ENCODE measurements at regions not wholly inside any gene's neighbourhood (a gene's known extent, or its start where the extent isn't known, plus 50 kb on each side); places are given as distances from the start of the nearest gene placed in this dataset.

GRCh38 chr3:176526942-176527341 lies 670.3 kb downstream of the TBL1XR1 start:
- peaks cover 2% of the 10 kb centered on the region for H3K4me1 Mint-ChIP-seq (ENCODE audit: low read depth, unreplicated experiment)
- H3K9me3 ChIP-seq (ENCODE audit: insufficient read depth, low read depth, low read length), result peaks cover 3% of the 10 kb centered on the region
- H3K27ac ChIP-seq (ENCODE audit: low read depth, low read length), result no peak overlapping the region
- H3K4me3 ChIP-seq (ENCODE audit: insufficient read depth, low read depth, low read length), result no peak overlapping the region
- no peaks in the 10 kb centered on the region for H4K20me1 ChIP-seq (ENCODE audit: insufficient read depth, low read length)
- H3K4me2 ChIP-seq (ENCODE audit: low read length), result no peak overlapping the region
- FAIRE-seq (no peak), DNase-seq (ENCODE audit: low read depth) (no peak)
- no peak for TF ChIP-seq EZH2 (IDR thresholded peaks at IDR 0.05; ENCODE audit: insufficient read depth, low read length)
- peaks cover 4% of the 10 kb centered on the region for H3K4me1 ChIP-seq (ENCODE audit: insufficient read depth, low read length)
- H3K9me3 Mint-ChIP-seq (ENCODE audit: unreplicated experiment), result peaks cover 2% of the 10 kb centered on the region
- no peak overlapping the region for H3K9ac ChIP-seq (ENCODE audit: low read length)
- H3K36me3 Mint-ChIP-seq (ENCODE audit: low read depth, unreplicated experiment), result no peaks in the 10 kb centered on the region
- no peak overlapping the region for H3K27ac Mint-ChIP-seq (ENCODE audit: unreplicated experiment)
- H3K27me3 Mint-ChIP-seq (ENCODE audit: low read depth, unreplicated experiment), result no peaks in the 10 kb centered on the region
- no peaks in the 10 kb centered on the region for H3K79me2 ChIP-seq (ENCODE audit: insufficient read depth, low read length)
- no peaks in the 10 kb centered on the region for H3K36me3 ChIP-seq (ENCODE audit: insufficient read depth, low read length)
- H3K27me3 ChIP-seq (ENCODE audit: insufficient read depth, low read length), result no peaks in the 10 kb centered on the region
- H3K4me3 Mint-ChIP-seq (ENCODE audit: unreplicated experiment), result no peak overlapping the region
- no peak overlapping the region for H2AFZ ChIP-seq (ENCODE audit: low read depth, low read length)

DNA sequence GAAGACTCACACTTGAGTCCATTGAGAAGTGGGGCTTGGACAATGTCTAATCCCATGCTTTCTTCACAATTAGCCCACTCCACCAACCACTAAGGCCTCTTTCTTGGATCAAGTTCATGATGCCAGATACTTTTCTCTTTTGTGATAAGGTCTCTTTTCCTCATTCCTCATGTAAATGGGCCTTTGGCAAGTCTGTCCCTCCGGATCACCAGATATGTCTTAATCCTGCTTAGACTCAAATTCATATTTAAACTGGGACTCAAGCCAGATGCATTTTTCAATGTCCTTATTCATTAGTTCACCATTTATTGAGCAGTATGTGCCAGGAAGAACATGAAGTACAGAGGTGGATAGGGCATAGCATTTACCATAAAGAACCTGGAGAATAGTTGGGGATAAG lies 671.1 kb downstream of the TBL1XR1 start:
- DNase-seq (ENCODE audit: low read depth), result no peak
- H3K27ac ChIP-seq (ENCODE audit: low read depth, low read length), result no peak overlapping the region
- Mint-ChIP-seq H3K36me3 (ENCODE audit: low read depth, unreplicated experiment) (no peaks in the 10 kb centered on the region), H3K4me3 (ENCODE audit: unreplicated experiment) (no peak overlapping the region), H3K4me1 (ENCODE audit: low read depth, unreplicated experiment) (peaks cover 9% of the 10 kb centered on the region), H3K9me3 (ENCODE audit: unreplicated experiment) (peaks cover 2% of the 10 kb centered on the region), H3K27me3 (ENCODE audit: low read depth, unreplicated experiment) (no peaks in the 10 kb centered on the region), H3K27ac (ENCODE audit: unreplicated experiment) (no peak overlapping the region)
- TF ChIP-seq, protein P1, sequence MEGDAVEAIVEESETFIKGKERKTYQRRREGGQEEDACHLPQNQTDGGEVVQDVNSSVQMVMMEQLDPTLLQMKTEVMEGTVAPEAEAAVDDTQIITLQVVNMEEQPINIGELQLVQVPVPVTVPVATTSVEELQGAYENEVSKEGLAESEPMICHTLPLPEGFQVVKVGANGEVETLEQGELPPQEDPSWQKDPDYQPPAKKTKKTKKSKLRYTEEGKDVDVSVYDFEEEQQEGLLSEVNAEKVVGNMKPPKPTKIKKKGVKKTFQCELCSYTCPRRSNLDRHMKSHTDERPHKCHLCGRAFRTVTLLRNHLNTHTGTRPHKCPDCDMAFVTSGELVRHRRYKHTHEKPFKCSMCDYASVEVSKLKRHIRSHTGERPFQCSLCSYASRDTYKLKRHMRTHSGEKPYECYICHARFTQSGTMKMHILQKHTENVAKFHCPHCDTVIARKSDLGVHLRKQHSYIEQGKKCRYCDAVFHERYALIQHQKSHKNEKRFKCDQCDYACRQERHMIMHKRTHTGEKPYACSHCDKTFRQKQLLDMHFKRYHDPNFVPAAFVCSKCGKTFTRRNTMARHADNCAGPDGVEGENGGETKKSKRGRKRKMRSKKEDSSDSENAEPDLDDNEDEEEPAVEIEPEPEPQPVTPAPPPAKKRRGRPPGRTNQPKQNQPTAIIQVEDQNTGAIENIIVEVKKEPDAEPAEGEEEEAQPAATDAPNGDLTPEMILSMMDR (IDR thresholded peaks at IDR 0.05; ENCODE audit: insufficient read depth, low read depth, low read length), result no peak
- TF ChIP-seq EZH2 (IDR thresholded peaks at IDR 0.05; ENCODE audit: insufficient read depth, low read length), result no peak
- H3K79me2 ChIP-seq (ENCODE audit: insufficient read depth, low read length), result no peaks in the 10 kb centered on the region
- no peak overlapping the region for H3K9ac ChIP-seq (ENCODE audit: low read length)
- FAIRE-seq, result no peak
- H4K20me1 ChIP-seq (ENCODE audit: insufficient read depth, low read length), result no peaks in the 10 kb centered on the region
- peaks cover 3% of the 10 kb centered on the region for H3K9me3 ChIP-seq (ENCODE audit: insufficient read depth, low read depth, low read length)
- H3K4me3 ChIP-seq (ENCODE audit: insufficient read depth, low read depth, low read length), result no peak overlapping the region
- no peak overlapping the region for H2AFZ ChIP-seq (ENCODE audit: low read depth, low read length)
- H3K4me2 ChIP-seq (ENCODE audit: low read length), result no peak overlapping the region
- H3K36me3 ChIP-seq (ENCODE audit: insufficient read depth, low read length), result no peaks in the 10 kb centered on the region
- H3K4me1 ChIP-seq (ENCODE audit: insufficient read depth, low read length), result peaks cover 6% of the 10 kb centered on the region
- H3K27me3 ChIP-seq (ENCODE audit: insufficient read depth, low read length), result no peaks in the 10 kb centered on the region

DNA sequence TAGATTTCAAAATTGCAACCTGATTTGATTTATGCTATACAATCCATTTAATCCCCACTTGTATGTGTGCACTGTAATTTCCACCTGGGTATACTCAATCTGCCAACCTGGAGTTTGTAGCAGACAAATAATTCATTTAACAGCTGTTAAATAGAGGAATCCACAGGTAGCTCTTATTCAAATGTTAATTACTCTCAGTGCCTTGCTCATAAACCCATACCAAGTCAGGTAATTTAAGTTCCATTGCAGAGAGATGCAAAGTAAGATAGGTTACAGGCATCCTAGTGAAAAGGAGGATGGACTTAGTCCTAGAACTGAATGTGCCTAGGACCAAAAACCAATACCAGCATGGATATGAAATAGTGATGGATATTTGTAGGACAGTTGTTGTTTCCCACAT lies 674.2 kb downstream of the TBL1XR1 start:
- H3K27me3 Mint-ChIP-seq (ENCODE audit: low read depth, unreplicated experiment), result no peaks in the 10 kb centered on the region
- Histone ChIP-seq H4K20me1 (ENCODE audit: insufficient read depth, low read length) (no peaks in the 10 kb centered on the region), H3K27ac (ENCODE audit: low read depth, low read length) (no peak overlapping the region), H3K27me3 (ENCODE audit: insufficient read depth, low read length) (no peaks in the 10 kb centered on the region), H3K36me3 (ENCODE audit: insufficient read depth, low read length) (no peaks in the 10 kb centered on the region), H3K4me2 (ENCODE audit: low read length) (no peak overlapping the region), H3K4me1 (ENCODE audit: insufficient read depth, low read length) (peaks cover 6% of the 10 kb centered on the region), H3K9me3 (ENCODE audit: insufficient read depth, low read depth, low read length) (no peaks in the 10 kb centered on the region), H3K4me3 (ENCODE audit: insufficient read depth, low read depth, low read length) (no peak overlapping the region), H2AFZ (ENCODE audit: low read depth, low read length) (no peak overlapping the region), H3K9ac (ENCODE audit: low read length) (no peak overlapping the region), H3K79me2 (ENCODE audit: insufficient read depth, low read length) (no peaks in the 10 kb centered on the region)
- DNase-seq (ENCODE audit: low read depth), result no peak
- H3K27ac Mint-ChIP-seq (ENCODE audit: unreplicated experiment), result no peak overlapping the region
- peaks cover 10% of the 10 kb centered on the region for H3K4me1 Mint-ChIP-seq (ENCODE audit: low read depth, unreplicated experiment)
- H3K9me3 Mint-ChIP-seq (ENCODE audit: unreplicated experiment), result no peaks in the 10 kb centered on the region
- TF ChIP-seq, protein P1 (IDR thresholded peaks at IDR 0.05; ENCODE audit: insufficient read depth, low read depth, low read length), result no peak
- TF ChIP-seq EZH2 (IDR thresholded peaks at IDR 0.05; ENCODE audit: insufficient read depth, low read length), result no peak
- FAIRE-seq, result no peak
- no peaks in the 10 kb centered on the region for H3K36me3 Mint-ChIP-seq (ENCODE audit: low read depth, unreplicated experiment)
- no peak overlapping the region for H3K4me3 Mint-ChIP-seq (ENCODE audit: unreplicated experiment)

Data from astrocyte (in vitro differentiated cells and primary cell).